ENCODE measurements at regions not wholly inside any gene's neighbourhood (a gene's known extent, or its start where the extent isn't known, plus 50 kb on each side); places are given as distances from the start of the nearest gene placed in this dataset.

DNA sequence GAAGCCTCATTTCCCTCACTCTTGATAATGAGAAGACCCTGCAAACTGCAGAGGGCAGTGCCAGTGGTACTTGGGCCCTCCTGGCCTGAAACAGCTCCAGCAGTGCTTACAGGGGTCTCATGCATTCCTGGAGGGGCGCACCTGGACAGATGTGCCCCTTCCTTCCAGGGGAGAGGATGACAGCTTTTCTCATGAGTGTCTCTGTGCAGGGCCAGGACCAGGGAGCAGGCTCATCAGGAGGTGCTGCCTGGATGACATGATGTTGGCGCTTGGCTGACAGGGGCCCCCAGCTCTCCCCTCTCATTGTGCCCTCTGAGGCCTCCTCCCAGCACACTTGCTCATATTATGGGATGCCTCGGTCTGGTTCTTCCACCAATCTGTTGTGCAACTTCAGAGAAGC lies 95.1 kb upstream of the MYCN start:
- Histone ChIP-seq H4K20me1 (replicated peaks; ENCODE audit: insufficient read depth) (no peaks in the 10 kb centered on the region), H3K4me1 (ENCODE audit: insufficient read depth) (no peaks in the 10 kb centered on the region), H3K4me3 (no peak overlapping the region), H3K79me2 (replicated peaks; ENCODE audit: insufficient read depth) (no peaks in the 10 kb centered on the region), H3K36me3 (ENCODE audit: insufficient read depth) (no peaks in the 10 kb centered on the region), H3K27me3 (ENCODE audit: insufficient read depth) (no peaks in the 10 kb centered on the region), H3F3A (replicated peaks; ENCODE audit: low read depth) (no peaks in the 10 kb centered on the region), H2AFZ (no peak overlapping the region), H3K4me2 (no peak overlapping the region), H3K9me2 (ENCODE audit: insufficient read depth) (no peaks in the 10 kb centered on the region), H3K27ac (ENCODE audit: low read depth) (no peak overlapping the region)
- no peak overlapping the region for H3K27ac Mint-ChIP-seq
- peaks cover 7% of the 10 kb centered on the region; the same call in 1 of the 3 replicates for H3K4me1 Mint-ChIP-seq
- H3K4me3 Mint-ChIP-seq = no peak overlapping the region
- ATAC-seq (no peak), DNase-seq (ENCODE audit: low spot score) (no peak)
- TF ChIP-seq CREB1 (CRISPR knock-in tag; IDR thresholded peaks at IDR 0.05; ENCODE audit: low read depth) (no peak), JUNB (IDR thresholded peaks at IDR 0.05; ENCODE audit: unreplicated experiment) (no peak), ZNF331 (CRISPR knock-in tag; IDR thresholded peaks at IDR 0.05; ENCODE audit: low read depth) (no peak), POLR2AphosphoS5 (IDR thresholded peaks at IDR 0.05; ENCODE audit: low read depth) (no peak), EZH2phosphoT487 (IDR thresholded peaks at IDR 0.05; ENCODE audit: unreplicated experiment) (no peak), ZNF114 (CRISPR knock-in tag; IDR thresholded peaks at IDR 0.05) (no peak), STAT1 (IDR thresholded peaks at IDR 0.05; ENCODE audit: unreplicated experiment) (no peak), NANOG (IDR thresholded peaks at IDR 0.05; ENCODE audit: borderline replicate concordance) (no peak), EZH2 (IDR thresholded peaks at IDR 0.05; ENCODE audit: low read depth, unreplicated experiment) (no peak)
- TF ChIP-seq, protein P1, sequence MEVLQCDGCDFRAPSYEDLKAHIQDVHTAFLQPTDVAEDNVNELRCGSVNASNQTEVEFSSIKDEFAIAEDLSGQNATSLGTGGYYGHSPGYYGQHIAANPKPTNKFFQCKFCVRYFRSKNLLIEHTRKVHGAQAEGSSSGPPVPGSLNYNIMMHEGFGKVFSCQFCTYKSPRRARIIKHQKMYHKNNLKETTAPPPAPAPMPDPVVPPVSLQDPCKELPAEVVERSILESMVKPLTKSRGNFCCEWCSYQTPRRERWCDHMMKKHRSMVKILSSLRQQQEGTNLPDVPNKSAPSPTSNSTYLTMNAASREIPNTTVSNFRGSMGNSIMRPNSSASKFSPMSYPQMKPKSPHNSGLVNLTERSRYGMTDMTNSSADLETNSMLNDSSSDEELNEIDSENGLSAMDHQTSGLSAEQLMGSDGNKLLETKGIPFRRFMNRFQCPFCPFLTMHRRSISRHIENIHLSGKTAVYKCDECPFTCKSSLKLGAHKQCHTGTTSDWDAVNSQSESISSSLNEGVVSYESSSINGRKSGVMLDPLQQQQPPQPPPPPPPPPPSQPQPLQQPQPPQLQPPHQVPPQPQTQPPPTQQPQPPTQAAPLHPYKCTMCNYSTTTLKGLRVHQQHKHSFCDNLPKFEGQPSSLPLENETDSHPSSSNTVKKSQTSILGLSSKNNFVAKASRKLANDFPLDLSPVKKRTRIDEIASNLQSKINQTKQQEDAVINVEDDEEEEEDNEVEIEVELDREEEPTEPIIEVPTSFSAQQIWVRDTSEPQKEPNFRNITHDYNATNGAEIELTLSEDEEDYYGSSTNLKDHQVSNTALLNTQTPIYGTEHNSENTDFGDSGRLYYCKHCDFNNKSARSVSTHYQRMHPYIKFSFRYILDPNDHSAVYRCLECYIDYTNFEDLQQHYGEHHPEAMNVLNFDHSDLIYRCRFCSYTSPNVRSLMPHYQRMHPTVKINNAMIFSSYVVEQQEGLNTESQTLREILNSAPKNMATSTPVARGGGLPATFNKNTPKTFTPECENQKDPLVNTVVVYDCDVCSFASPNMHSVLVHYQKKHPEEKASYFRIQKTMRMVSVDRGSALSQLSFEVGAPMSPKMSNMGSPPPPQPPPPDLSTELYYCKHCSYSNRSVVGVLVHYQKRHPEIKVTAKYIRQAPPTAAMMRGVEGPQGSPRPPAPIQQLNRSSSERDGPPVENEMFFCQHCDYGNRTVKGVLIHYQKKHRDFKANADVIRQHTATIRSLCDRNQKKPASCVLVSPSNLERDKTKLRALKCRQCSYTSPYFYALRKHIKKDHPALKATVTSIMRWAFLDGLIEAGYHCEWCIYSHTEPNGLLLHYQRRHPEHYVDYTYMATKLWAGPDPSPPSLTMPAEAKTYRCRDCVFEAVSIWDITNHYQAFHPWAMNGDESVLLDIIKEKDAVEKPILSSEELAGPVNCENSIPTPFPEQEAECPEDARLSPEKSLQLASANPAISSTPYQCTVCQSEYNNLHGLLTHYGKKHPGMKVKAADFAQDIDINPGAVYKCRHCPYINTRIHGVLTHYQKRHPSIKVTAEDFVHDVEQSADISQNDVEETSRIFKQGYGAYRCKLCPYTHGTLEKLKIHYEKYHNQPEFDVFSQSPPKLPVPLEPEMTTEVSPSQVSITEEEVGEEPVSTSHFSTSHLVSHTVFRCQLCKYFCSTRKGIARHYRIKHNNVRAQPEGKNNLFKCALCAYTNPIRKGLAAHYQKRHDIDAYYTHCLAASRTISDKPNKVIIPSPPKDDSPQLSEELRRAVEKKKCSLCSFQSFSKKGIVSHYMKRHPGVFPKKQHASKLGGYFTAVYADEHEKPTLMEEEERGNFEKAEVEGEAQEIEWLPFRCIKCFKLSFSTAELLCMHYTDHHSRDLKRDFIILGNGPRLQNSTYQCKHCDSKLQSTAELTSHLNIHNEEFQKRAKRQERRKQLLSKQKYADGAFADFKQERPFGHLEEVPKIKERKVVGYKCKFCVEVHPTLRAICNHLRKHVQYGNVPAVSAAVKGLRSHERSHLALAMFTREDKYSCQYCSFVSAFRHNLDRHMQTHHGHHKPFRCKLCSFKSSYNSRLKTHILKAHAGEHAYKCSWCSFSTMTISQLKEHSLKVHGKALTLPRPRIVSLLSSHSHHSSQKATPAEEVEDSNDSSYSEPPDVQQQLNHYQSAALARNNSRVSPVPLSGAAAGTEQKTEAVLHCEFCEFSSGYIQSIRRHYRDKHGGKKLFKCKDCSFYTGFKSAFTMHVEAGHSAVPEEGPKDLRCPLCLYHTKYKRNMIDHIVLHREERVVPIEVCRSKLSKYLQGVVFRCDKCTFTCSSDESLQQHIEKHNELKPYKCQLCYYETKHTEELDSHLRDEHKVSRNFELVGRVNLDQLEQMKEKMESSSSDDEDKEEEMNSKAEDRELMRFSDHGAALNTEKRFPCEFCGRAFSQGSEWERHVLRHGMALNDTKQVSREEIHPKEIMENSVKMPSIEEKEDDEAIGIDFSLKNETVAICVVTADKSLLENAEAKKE (CRISPR knock-in tag; IDR thresholded peaks at IDR 0.05) = no peak
- TF ChIP-seq, protein P2, sequence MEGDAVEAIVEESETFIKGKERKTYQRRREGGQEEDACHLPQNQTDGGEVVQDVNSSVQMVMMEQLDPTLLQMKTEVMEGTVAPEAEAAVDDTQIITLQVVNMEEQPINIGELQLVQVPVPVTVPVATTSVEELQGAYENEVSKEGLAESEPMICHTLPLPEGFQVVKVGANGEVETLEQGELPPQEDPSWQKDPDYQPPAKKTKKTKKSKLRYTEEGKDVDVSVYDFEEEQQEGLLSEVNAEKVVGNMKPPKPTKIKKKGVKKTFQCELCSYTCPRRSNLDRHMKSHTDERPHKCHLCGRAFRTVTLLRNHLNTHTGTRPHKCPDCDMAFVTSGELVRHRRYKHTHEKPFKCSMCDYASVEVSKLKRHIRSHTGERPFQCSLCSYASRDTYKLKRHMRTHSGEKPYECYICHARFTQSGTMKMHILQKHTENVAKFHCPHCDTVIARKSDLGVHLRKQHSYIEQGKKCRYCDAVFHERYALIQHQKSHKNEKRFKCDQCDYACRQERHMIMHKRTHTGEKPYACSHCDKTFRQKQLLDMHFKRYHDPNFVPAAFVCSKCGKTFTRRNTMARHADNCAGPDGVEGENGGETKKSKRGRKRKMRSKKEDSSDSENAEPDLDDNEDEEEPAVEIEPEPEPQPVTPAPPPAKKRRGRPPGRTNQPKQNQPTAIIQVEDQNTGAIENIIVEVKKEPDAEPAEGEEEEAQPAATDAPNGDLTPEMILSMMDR (conservative IDR thresholded peaks at IDR 0.05; ENCODE audit: low read depth in 2 of 2) = no peak
- TF ChIP-seq, protein P3, sequence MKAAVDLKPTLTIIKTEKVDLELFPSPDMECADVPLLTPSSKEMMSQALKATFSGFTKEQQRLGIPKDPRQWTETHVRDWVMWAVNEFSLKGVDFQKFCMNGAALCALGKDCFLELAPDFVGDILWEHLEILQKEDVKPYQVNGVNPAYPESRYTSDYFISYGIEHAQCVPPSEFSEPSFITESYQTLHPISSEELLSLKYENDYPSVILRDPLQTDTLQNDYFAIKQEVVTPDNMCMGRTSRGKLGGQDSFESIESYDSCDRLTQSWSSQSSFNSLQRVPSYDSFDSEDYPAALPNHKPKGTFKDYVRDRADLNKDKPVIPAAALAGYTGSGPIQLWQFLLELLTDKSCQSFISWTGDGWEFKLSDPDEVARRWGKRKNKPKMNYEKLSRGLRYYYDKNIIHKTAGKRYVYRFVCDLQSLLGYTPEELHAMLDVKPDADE (IDR thresholded peaks at IDR 0.05) = no peak
- TF ChIP-seq, protein P4, sequence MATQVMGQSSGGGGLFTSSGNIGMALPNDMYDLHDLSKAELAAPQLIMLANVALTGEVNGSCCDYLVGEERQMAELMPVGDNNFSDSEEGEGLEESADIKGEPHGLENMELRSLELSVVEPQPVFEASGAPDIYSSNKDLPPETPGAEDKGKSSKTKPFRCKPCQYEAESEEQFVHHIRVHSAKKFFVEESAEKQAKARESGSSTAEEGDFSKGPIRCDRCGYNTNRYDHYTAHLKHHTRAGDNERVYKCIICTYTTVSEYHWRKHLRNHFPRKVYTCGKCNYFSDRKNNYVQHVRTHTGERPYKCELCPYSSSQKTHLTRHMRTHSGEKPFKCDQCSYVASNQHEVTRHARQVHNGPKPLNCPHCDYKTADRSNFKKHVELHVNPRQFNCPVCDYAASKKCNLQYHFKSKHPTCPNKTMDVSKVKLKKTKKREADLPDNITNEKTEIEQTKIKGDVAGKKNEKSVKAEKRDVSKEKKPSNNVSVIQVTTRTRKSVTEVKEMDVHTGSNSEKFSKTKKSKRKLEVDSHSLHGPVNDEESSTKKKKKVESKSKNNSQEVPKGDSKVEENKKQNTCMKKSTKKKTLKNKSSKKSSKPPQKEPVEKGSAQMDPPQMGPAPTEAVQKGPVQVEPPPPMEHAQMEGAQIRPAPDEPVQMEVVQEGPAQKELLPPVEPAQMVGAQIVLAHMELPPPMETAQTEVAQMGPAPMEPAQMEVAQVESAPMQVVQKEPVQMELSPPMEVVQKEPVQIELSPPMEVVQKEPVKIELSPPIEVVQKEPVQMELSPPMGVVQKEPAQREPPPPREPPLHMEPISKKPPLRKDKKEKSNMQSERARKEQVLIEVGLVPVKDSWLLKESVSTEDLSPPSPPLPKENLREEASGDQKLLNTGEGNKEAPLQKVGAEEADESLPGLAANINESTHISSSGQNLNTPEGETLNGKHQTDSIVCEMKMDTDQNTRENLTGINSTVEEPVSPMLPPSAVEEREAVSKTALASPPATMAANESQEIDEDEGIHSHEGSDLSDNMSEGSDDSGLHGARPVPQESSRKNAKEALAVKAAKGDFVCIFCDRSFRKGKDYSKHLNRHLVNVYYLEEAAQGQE (IDR thresholded peaks at IDR 0.05; ENCODE audit: unreplicated experiment) = no peak
- H3K36me3 Mint-ChIP-seq (ENCODE audit: low read depth) = peaks cover 5% of the 10 kb centered on the region; the same call in 1 of the 3 replicates
- no peaks in the 10 kb centered on the region for H3K27me3 Mint-ChIP-seq (ENCODE audit: insufficient read depth, low read depth, poor library complexity)
- H3K9me3 Mint-ChIP-seq = peaks cover 11% of the 10 kb centered on the region; the same call in 2 of the 3 replicates

All from GM23338 (cell line).